Amygdala (tissue), 56 donors: ENCODE measurements at regions not wholly inside any gene's neighbourhood (a gene's known extent, or its start where the extent isn't known, plus 50 kb on each side); places are given as distances from the start of the nearest gene placed in this dataset.

Experiments used
- DNase-seq, 56 donors: peaks; one replicate each; lab custom pipeline; 2025; lab: John Stamatoyannopoulos, UW

- DNase-seq = no peak
Observed at GRCh38 chr6:2387445-2387844, 142.0 kb upstream of the GMDS start.

DNA sequence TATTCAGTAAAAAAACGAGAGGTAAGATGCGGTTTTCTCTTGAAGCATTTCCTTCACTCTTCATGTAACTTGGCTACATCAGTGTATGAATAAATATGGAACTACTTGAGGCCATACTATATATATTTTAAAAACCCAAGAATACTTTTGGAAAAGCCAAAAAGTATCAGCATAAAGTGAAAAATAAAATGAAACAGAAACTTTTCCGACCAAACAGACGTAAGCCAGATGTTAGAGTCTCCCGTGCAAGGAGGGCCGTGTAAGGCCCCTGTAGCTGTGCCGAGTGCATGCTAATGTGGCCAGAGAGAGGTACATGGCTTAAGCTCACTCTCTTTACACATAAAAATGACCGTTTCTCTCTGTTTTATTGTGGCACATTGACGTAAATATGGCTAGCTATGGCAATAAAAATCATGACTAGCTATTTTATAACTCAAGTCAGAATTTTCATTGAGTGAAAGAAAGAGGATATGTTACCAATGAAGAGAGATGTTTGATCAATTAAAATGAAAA is 140.1 kb upstream of the GMDS start:
- no peak for DNase-seq

DNA sequence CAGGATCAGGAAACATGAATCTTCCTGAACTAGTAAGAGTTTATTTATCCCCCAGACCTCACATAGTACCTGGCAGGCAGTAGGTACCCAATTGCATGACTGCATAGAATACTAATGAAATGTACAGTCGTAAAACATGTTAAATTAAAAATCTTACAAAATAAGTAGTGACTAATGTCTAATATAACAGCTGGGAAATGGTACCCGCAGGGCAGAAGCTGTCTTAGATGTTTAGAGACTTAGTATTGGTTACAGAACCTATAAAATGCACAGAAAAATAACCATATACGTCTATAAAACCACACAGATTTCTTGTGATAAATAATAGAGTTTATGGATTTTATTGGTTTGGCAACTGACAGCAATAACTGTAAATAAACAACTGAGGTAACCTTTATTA is 139.1 kb upstream of the GMDS start:
- DNase-seq = no peak

- DNase-seq = peak in 2 of 56 donors; percentile 1 to 8
Observed at GRCh38 chr6:2381872-2382661, 136.7 kb upstream of the GMDS start.

DNA sequence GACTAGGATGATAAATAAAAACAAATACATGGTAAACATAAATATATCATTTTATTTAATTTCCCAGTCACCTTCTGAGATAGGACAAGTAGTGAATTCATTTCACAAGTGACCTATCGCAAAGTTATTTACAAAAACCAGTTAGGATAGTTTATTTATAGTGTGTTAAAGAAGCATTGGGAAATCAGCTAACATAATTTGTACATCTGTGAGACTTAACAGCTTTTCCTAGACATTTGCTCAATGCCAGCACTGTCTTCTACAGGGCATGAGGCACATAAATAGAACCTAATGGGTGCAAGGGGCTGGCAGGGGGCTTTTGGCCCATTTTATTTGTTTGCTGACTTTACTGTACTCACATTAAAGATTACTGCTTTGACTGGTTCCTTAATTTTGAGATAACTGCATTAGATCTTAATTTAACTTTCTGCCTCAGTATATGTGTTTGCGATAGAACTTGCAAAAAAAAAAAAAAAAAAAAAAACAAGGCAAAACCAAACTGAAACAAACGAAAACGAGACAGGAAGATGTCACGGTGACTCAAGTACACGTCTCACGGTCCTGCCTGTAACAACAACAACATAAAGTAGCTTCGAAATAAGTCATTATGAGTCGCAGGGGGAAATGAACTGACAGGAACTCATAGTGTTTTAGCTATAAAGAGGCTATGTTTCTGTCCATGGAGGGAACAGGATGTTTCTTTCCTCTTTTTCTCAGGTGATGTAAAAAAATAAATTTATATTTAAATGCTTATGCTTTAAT is 133.7 kb upstream of the GMDS start:
- no peak for DNase-seq

- DNase-seq = no peak
Observed at GRCh38 chr6:2378046-2378657, 132.7 kb upstream of the GMDS start.

GRCh38 chr6:2376429-2377355 is 131.3 kb upstream of the GMDS start:
- DNase-seq = peak in 3 of 56 donors; percentile 1 to 9 (median 5)

GRCh38 chr6:2375443-2375842 is 130.0 kb upstream of the GMDS start:
- no peak for DNase-seq

DNA sequence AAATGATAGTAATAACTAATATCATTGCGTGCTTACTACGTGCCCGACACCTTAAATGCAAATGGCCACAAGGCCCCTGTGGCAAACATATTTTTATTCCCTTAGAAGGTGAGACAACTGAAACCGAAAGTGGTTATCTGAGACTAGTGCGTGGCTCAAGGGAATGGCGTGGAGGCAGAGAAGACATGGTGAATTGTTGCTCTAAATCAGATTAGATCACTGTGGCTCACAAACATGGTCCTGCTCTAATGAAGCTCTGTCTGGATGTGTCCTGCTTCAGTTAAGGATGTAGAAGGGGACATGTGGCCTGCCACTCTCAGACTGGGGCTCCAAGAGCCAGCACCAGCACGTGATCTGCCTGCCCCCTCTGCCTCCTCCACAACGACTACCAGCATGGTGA is 124.2 kb upstream of the GMDS start:
- DNase-seq = no peak

DNA sequence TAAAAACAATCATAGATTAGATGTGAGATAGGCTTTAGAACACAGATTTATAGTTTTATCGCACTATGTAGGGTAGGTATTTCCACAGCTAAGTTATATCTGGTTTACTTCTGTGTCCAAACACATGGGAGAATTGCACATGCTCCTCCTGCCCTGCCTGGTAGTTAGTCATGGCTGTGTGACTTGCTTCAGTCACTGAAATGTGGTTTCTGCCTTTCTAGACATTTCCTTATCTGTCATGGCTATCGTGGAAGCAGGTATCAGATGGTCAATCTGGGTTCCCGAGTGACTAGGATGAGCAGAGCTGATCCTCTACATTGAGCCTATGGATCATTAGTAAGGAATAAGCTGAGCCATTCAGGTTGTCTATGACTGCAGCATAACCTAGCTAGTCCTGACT is 117.8 kb upstream of the GMDS start:
- DNase-seq = no peak

DNA sequence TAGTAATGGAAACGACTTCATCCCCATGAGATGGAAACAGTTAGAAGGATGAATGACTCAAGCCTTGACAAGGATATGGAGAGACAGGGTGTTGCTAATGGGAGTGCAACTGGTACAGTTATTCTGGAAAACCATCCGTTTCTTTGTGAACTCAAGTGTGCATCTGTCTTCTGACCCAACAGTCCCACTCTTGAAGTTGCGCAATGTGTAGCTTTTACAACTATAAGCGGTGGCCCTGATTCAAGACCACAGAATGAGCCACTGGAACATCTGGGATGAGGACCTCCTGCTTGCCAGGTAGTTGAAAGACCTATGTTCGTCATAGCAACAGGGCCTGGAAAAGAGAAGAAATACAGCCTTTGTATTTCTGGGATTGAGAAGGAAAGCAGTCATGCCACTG is 115.8 kb upstream of the GMDS start:
- DNase-seq = no peak

DNA sequence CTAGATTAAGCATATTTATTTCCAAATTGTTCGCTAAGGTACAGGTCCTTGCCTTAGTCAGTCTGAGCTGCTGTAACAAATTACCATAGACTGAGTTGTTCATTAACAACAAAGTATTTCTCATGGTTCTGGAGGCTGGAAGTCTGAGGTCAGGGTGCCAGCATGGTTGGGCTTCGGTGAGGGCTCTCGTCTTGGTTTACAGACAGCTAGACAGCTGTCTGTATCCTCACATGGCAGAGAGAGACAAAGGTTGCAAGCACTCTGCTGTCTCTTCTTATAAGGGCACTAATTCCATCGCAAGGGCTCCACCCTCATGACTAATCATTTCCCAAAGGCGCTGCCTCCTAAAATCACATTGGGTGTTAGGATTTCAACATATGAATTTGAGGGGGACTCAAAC is 115.3 kb upstream of the GMDS start:
- DNase-seq = no peak

DNA sequence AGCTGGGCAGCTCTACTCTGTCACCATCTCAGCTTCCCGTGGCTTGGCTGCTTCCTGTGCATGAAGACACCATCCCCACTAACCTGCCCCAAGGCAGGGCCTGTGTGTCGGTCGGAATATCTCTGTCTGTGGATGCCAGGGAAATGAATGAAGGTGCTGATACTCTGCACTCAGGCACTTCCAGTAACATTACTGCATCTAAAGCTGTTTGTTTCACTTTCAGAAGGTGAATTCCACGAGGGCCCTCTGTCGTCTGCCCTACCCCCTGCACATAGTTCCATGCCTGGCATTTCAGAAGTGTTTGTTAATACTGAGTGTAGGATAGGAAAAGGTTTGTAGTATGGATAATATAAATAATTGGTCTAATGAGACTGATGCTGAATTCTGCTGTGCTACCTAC is 114.7 kb upstream of the GMDS start:
- DNase-seq = no peak

DNA sequence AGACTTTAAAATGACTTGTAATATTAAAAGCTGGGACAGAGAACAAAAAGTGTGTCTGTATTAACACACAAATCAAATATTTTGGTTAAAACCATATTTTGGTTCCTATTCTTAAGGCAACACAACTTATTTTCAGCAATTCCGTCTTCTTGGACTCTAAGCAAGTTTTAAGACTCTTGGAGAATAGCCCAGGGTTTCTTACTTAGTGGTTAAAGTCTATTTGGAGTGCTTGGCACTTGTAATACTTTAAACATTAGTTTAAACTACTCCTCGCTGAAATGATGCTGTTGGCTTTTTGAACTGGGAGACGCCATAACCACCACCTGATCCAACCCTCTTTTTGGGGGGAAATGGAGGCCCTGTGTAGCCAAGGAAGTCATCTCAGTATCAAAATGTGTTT is 109.7 kb upstream of the GMDS start:
- no peak for DNase-seq

GRCh38 chr6:2354138-2354491 is 108.7 kb upstream of the GMDS start:
- DNase-seq = no peak

DNA sequence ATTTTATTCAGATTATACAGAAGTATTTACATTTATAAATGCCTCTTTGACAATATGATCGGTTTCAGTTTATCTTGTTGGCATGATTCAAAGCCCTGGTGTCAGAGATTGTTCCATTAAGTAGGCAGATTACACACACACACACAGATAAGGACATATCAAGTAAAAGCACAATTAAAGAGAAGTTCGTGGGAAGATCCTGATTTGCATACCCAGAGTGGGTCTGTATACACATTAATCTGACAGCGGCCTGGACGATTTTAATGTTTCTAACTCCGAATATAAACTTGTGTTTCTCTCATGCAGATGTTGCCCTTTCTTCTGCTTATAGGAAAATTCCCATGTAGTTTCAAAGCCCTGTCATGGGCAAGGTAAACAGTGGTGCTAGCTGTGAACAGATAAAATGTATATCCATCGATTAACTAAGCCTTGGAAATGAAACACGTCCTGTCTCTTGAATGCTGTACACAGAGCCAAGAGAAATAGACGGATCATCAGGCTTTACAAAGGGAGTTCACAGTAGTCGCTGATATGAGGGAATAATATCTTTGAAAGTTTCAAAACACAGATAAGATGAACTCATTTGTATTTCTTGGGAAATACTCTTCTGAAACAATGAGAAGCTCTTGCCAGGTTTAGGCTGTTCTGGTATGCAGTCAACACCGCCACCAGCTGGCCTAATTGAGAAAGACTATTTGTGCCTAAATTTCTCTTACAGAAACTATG is 108.2 kb upstream of the GMDS start:
- peak in 30 of 56 donors; percentile 2 to 74 (median 17) for DNase-seq

- DNase-seq = no peak
Observed at GRCh38 chr6:2351807-2352431, 106.5 kb upstream of the GMDS start.

- no peak for DNase-seq
Observed at GRCh38 chr6:2351090-2351489, 105.7 kb upstream of the GMDS start.

DNA sequence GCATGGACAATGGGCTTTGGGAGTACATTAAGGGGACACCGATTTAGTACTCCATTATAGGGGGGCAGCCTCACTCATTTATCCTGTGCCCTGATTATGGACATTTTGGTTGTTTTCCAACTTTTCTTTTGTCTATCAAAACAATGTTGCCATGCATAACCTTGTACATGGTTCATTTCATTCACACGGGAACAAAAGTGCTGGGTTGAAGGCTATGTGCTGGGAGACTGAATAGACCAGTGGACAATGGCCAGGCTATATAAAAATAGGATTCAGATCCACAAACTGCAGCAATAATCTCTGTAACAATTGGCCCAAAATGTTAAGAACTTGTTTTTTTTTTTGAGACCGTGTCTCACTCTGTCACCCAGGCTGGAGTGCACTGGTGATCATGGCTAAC is 100.7 kb upstream of the GMDS start:
- no peak for DNase-seq
